OCI-LY3 (cell line): ENCODE measurements at regions not wholly inside any gene's neighbourhood (a gene's known extent, or its start where the extent isn't known, plus 50 kb on each side); places are given as distances from the start of the nearest gene placed in this dataset.
"Not testable (repeated sequence)": the region's sequence is repeated elsewhere in the genome, so short reads cannot be mapped to it uniquely, and the experiment has no call there.

Experiments used
- H2AFZ ChIP-seq: fragments of 200-600, 300-600 bp; shearing (Covaris generic); 2 replicates; pipeline ENCODE4 v1.6.0; 2014; ENCODE audit warnings: antibody characterized with exemption, low read depth, low read length
- H3K27ac ChIP-seq: fragments of 200-600, 300-600 bp; sonication (generic); 2 replicates; pipeline ENCODE4 v1.5.1; 2014; ENCODE audit warnings: mild to moderate bottlenecking, low read length, moderate library complexity, mixed read lengths
- H3K27me3 ChIP-seq: fragments of 200-600, 300-600 bp; sonication (generic); 2 replicates; pipeline ENCODE4 v1.6.1; 2014; ENCODE audit warnings: low read depth, low read length, mixed read lengths
- H3K36me3 ChIP-seq: fragments of 200-600, 300-600 bp; sonication (generic); replicated peaks from 2 replicates; pipeline ENCODE3; 2014; ENCODE audit warnings: low read depth, low read length, mixed read lengths
- H3K4me1 ChIP-seq: fragments of 300-600, 200-600 bp; sonication (generic); 2 replicates; pipeline ENCODE4 v1.6.1; 2014; ENCODE audit warnings: low read length, mixed read lengths
- H3K4me2 ChIP-seq: fragments of 200-600, 300-600 bp; sonication (generic); 2 replicates; pipeline ENCODE4 v1.6.1; 2014; ENCODE audit warnings: low read length, mixed read lengths
- H3K4me3 ChIP-seq: fragments of 300-600, 200-600 bp; sonication (generic); 2 replicates; pipeline ENCODE4 v1.5.1; 2014; ENCODE audit warnings: antibody characterized with exemption, mild to moderate bottlenecking, low read length, moderate library complexity
- H3K79me2 ChIP-seq: fragments of 300-600, 200-600 bp; shearing (Covaris generic); 2 replicates; pipeline ENCODE4 v1.6.1; 2014; ENCODE audit warnings: mild to moderate bottlenecking, low read length, mixed read lengths
- H3K9ac ChIP-seq: fragments of 300-600, 200-600 bp; shearing (Covaris generic); 2 replicates; pipeline ENCODE4 v1.6.0; 2014; ENCODE audit warnings: mild to moderate bottlenecking, low read length, moderate library complexity
- H3K9me3 ChIP-seq: fragments of 200-600, 300-600 bp; shearing (Covaris generic); 2 replicates; pipeline ENCODE4 v1.6.1; 2014; ENCODE audit warnings: low read length, mixed read lengths; ENCODE audit not compliant: insufficient read depth
- H4K20me1 ChIP-seq: fragments of 200-600, 300-600 bp; sonication (generic); 2 replicates; pipeline ENCODE4 v1.6.1; 2016; ENCODE audit warnings: low read length, mixed read lengths; ENCODE audit not compliant: insufficient read depth
- CTCF ChIP-seq: fragments of 200-600, 300-600 bp; sonication (generic); IDR thresholded peaks from 2 replicates; pipeline ENCODE4 v1.5.1; 2014; ENCODE audit warnings: antibody characterized with exemption, low read length, low read depth
- EZH2phosphoT487 ChIP-seq: fragments of 200-600 bp; shearing (Covaris generic); IDR thresholded peaks from 2 replicates; pipeline ENCODE4 v1.6.1; 2018; ENCODE audit warnings: antibody characterized with exemption, mixed run types, low read depth

- no peak overlapping the region for H3K9ac ChIP-seq
- no peak overlapping the region for H2AFZ ChIP-seq
- no peaks in the 10 kb centered on the region for H3K4me1 ChIP-seq
- no peaks in the 10 kb centered on the region for H3K36me3 ChIP-seq
- H3K79me2 ChIP-seq, result no peaks in the 10 kb centered on the region
- H3K4me2 ChIP-seq, result no peak overlapping the region
- H3K9me3 ChIP-seq, result no peaks in the 10 kb centered on the region
- H3K27ac ChIP-seq, result no peak overlapping the region
- no peak overlapping the region for H3K4me3 ChIP-seq
- no peaks in the 10 kb centered on the region for H3K27me3 ChIP-seq
- no peak for TF ChIP-seq CTCF
- no peak for TF ChIP-seq EZH2phosphoT487
- no peaks in the 10 kb centered on the region for H4K20me1 ChIP-seq
These were observed 200.4 kb downstream of the UTRN start for GRCh38 chr6:144485531-144485930.

GRCh38 chr6:144488590-144488989, 203.5 kb downstream of the UTRN start:
- Histone ChIP-seq H3K27me3 (no peaks in the 10 kb centered on the region), H3K36me3 (no peaks in the 10 kb centered on the region), H3K4me3 (no peak overlapping the region), H2AFZ (no peak overlapping the region), H3K9me3 (no peaks in the 10 kb centered on the region), H3K9ac (no peak overlapping the region), H3K27ac (no peak overlapping the region), H4K20me1 (no peaks in the 10 kb centered on the region), H3K79me2 (no peaks in the 10 kb centered on the region), H3K4me1 (no peaks in the 10 kb centered on the region), H3K4me2 (no peak overlapping the region)
- TF ChIP-seq EZH2phosphoT487 (no peak), CTCF (no peak)

GRCh38 chr6:144493035-144493910, 208.1 kb downstream of the UTRN start:
- Histone ChIP-seq H3K9me3 (no peaks in the 10 kb centered on the region), H3K27me3 (no peaks in the 10 kb centered on the region), H3K27ac (no peak overlapping the region), H2AFZ (no peak overlapping the region), H3K79me2 (no peaks in the 10 kb centered on the region), H3K9ac (no peak overlapping the region), H3K4me1 (no peaks in the 10 kb centered on the region), H3K4me3 (no peak overlapping the region), H3K36me3 (no peaks in the 10 kb centered on the region), H3K4me2 (no peak overlapping the region), H4K20me1 (no peaks in the 10 kb centered on the region)
- TF ChIP-seq CTCF, result no peak
- no peak for TF ChIP-seq EZH2phosphoT487

GRCh38 chr6:144495076-144495475, 209.9 kb downstream of the UTRN start:
- H3K4me2 ChIP-seq, H3K9ac ChIP-seq, H4K20me1 ChIP-seq, H3K4me1 ChIP-seq, H3K4me3 ChIP-seq, H3K27me3 ChIP-seq, H3K36me3 ChIP-seq, H2AFZ ChIP-seq, H3K79me2 ChIP-seq, H3K9me3 ChIP-seq, H3K27ac ChIP-seq: not testable (repeated sequence)
